ENCODE measurements at regions not wholly inside any gene's neighbourhood (a gene's known extent, or its start where the extent isn't known, plus 50 kb on each side); places are given as distances from the start of the nearest gene placed in this dataset.

DNA sequence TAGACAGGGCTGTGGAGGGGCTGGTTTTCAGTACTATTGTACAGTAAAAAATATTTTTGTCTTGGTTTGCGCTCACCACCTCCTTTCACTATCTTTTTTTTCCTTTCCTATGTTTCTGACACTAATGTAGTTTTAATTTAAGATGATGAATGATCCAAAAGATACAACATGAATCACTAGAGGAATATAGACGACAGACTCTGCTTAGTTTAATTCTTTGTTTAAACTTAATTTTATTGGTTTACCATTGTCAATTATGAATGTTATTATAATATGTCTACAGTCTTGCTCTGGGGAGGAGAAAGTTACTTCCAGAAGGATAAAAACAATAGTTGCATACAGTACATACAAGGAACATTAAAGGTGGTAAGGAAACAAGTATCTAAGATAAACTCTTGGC lies 682.4 kb upstream of the ADGRL4 start:
- H4K91ac ChIP-seq (replicated peaks; ENCODE audit: insufficient read length, low read length): no peak overlapping the region
- H3K9me3 ChIP-seq (ENCODE audit: insufficient read depth in 2 of 2, low read depth in 1 of 2, low read length in 1 of 2): no peaks in the 10 kb centered on the region
- no peak overlapping the region for H3K56ac ChIP-seq (replicated peaks; ENCODE audit: insufficient read length, low read depth, low read length)
- no peak overlapping the region for H3K23ac ChIP-seq (ENCODE audit: insufficient read length)
- no peak overlapping the region for H2BK15ac ChIP-seq (ENCODE audit: low read length)
- TF ChIP-seq CEBPB (IDR thresholded peaks at IDR 0.05; ENCODE audit: low read depth, low read length): no peak
- no peak for TF ChIP-seq CTBP2 (IDR thresholded peaks at IDR 0.05; ENCODE audit: borderline replicate concordance, insufficient read depth, insufficient read length, low read length)
- TF ChIP-seq, protein P1, sequence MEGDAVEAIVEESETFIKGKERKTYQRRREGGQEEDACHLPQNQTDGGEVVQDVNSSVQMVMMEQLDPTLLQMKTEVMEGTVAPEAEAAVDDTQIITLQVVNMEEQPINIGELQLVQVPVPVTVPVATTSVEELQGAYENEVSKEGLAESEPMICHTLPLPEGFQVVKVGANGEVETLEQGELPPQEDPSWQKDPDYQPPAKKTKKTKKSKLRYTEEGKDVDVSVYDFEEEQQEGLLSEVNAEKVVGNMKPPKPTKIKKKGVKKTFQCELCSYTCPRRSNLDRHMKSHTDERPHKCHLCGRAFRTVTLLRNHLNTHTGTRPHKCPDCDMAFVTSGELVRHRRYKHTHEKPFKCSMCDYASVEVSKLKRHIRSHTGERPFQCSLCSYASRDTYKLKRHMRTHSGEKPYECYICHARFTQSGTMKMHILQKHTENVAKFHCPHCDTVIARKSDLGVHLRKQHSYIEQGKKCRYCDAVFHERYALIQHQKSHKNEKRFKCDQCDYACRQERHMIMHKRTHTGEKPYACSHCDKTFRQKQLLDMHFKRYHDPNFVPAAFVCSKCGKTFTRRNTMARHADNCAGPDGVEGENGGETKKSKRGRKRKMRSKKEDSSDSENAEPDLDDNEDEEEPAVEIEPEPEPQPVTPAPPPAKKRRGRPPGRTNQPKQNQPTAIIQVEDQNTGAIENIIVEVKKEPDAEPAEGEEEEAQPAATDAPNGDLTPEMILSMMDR (IDR thresholded peaks at IDR 0.05; ENCODE audit: control extremely low read depth in 1 of 3, insufficient read depth in 1 of 3, low read depth in 1 of 3, low read length in 3 of 3): no peak
- H3K79me1 ChIP-seq (ENCODE audit: low read depth, low read length): no peaks in the 10 kb centered on the region
- H3K4ac ChIP-seq (replicated peaks; ENCODE audit: insufficient read length, low read depth, low read length): no peak overlapping the region
- ChIA-PET CTCF (ENCODE audit: partially characterized antibody) (no interaction called here), POLR2A (ENCODE audit: partially characterized antibody) (no interaction called here)
- no peak for DNase-seq (ENCODE audit: low read depth in 1 of 2, low spot score in 2 of 2)
- no peak overlapping the region for H2BK120ac ChIP-seq (replicated peaks; ENCODE audit: low read depth, low read length)
- no peaks in the 10 kb centered on the region for H3K27me3 ChIP-seq (replicated peaks in 1 of 4; ENCODE audit: control insufficient read depth in 3 of 4, extremely low read depth in 1 of 4, insufficient read depth in 3 of 4, low read length in 3 of 4)
- H3K9ac ChIP-seq (replicated peaks in 1 of 4; ENCODE audit: extremely low read depth in 1 of 4, low read depth in 3 of 4, low read length in 3 of 4): no peak overlapping the region
- H2BK20ac ChIP-seq (ENCODE audit: low read length): no peak overlapping the region
- no peak overlapping the region for H2BK12ac ChIP-seq (ENCODE audit: low read depth, low read length)
- no peak for FAIRE-seq
- no peak overlapping the region for H4K8ac ChIP-seq (ENCODE audit: extremely low read depth, insufficient read depth, low read length)
- no peak overlapping the region for H3K4me3 ChIP-seq (ENCODE audit: extremely low read depth in 1 of 4, insufficient read depth in 2 of 4, low read depth in 3 of 4, low read length in 4 of 4)
- H2AFZ ChIP-seq (ENCODE audit: low read length): 0 out of 2 replicates have a peak overlapping the region, but pooled peaks have one; percentile 55
- H2AK5ac ChIP-seq (ENCODE audit: low read depth, low read length): no peak overlapping the region
- no peak overlapping the region for H3K14ac ChIP-seq (ENCODE audit: insufficient read length)
- H4K5ac ChIP-seq (ENCODE audit: insufficient read length, low read depth, low read length): no peak overlapping the region
- no peak overlapping the region for H3K27ac ChIP-seq (ENCODE audit: low read depth, low read length)
- H3K79me2 ChIP-seq (ENCODE audit: control insufficient read depth in 1 of 2, insufficient read depth in 2 of 2, low read length in 2 of 2): no peaks in the 10 kb centered on the region
- H3K4me2 ChIP-seq (ENCODE audit: insufficient read depth in 1 of 2, low read depth in 2 of 2, low read length in 2 of 2): no peak overlapping the region
- no peaks in the 10 kb centered on the region for H3K23me2 ChIP-seq (ENCODE audit: low read depth, low read length)
- H3K4me1 ChIP-seq (replicated peaks in 1 of 4; ENCODE audit: control insufficient read depth in 3 of 4, insufficient read depth in 4 of 4, low read length in 3 of 4): no peaks in the 10 kb centered on the region
- no peak overlapping the region for H3K18ac ChIP-seq (ENCODE audit: extremely low read depth, low read length)
- 100% methylated on average over 2 of the region's 2 CpGs; no CpG with 5 or more reads in 1 of the 2 experiments for WGBS, 2 experiments (ENCODE audit: extremely low coverage in 1 of 2, insufficient coverage in 1 of 2, insufficient read length in 1 of 2, insufficient replicate concordance in 2 of 2, low coverage in 1 of 2, low lambda C conversion rate in 2 of 2, missing lambda C conversion rate in 1 of 2)
- H2BK5ac ChIP-seq (ENCODE audit: low read depth, low read length): no peak overlapping the region
- H3K36me3 ChIP-seq (ENCODE audit: control insufficient read depth in 2 of 4, insufficient read depth in 4 of 4, low read length in 3 of 4): no peaks in the 10 kb centered on the region
- H4K20me1 ChIP-seq (replicated peaks in 1 of 2; ENCODE audit: control insufficient read depth in 1 of 2, insufficient read depth in 2 of 2, low read length in 2 of 2): no peaks in the 10 kb centered on the region

Data from H1 (cell line).